ENCODE measurements at regions not wholly inside any gene's neighbourhood (a gene's known extent, or its start where the extent isn't known, plus 50 kb on each side); places are given as distances from the start of the nearest gene placed in this dataset.

DNA sequence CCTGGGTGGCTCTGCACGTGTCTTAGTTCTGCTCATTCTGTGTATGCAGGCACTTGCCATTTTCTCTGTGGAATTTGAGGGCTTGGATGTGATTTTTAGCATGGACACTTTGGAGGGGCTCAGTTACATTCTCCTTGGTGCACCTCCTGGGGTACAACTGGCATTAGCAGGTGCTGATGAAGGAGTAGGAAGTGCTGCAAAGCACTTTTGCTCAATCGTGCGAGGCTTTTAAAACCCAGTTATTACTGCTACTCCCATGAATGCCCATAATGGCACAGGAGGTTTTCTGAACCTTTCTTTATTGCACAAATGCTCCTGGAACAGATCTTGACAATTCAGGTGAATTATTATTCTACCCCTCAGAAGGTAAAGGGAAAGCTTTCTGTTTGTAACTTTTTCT is 78.7 kb downstream of the SLC25A47 start:
- no peak for TF ChIP-seq EZH2 (IDR thresholded peaks at IDR 0.05; ENCODE audit: borderline replicate concordance)
- TF ChIP-seq, protein P1, sequence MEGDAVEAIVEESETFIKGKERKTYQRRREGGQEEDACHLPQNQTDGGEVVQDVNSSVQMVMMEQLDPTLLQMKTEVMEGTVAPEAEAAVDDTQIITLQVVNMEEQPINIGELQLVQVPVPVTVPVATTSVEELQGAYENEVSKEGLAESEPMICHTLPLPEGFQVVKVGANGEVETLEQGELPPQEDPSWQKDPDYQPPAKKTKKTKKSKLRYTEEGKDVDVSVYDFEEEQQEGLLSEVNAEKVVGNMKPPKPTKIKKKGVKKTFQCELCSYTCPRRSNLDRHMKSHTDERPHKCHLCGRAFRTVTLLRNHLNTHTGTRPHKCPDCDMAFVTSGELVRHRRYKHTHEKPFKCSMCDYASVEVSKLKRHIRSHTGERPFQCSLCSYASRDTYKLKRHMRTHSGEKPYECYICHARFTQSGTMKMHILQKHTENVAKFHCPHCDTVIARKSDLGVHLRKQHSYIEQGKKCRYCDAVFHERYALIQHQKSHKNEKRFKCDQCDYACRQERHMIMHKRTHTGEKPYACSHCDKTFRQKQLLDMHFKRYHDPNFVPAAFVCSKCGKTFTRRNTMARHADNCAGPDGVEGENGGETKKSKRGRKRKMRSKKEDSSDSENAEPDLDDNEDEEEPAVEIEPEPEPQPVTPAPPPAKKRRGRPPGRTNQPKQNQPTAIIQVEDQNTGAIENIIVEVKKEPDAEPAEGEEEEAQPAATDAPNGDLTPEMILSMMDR (IDR thresholded peaks at IDR 0.05; ENCODE audit: poor library complexity) = no peak

All from hepatocyte (in vitro differentiated cells).